ENCODE measurements at regions not wholly inside any gene's neighbourhood (a gene's known extent, or its start where the extent isn't known, plus 50 kb on each side); places are given as distances from the start of the nearest gene placed in this dataset.

- TF ChIP-seq, protein P1, sequence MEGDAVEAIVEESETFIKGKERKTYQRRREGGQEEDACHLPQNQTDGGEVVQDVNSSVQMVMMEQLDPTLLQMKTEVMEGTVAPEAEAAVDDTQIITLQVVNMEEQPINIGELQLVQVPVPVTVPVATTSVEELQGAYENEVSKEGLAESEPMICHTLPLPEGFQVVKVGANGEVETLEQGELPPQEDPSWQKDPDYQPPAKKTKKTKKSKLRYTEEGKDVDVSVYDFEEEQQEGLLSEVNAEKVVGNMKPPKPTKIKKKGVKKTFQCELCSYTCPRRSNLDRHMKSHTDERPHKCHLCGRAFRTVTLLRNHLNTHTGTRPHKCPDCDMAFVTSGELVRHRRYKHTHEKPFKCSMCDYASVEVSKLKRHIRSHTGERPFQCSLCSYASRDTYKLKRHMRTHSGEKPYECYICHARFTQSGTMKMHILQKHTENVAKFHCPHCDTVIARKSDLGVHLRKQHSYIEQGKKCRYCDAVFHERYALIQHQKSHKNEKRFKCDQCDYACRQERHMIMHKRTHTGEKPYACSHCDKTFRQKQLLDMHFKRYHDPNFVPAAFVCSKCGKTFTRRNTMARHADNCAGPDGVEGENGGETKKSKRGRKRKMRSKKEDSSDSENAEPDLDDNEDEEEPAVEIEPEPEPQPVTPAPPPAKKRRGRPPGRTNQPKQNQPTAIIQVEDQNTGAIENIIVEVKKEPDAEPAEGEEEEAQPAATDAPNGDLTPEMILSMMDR (IDR thresholded peaks at IDR 0.05) = no peak
- no peak for TF ChIP-seq POLR2A (IDR thresholded peaks at IDR 0.05)
Observed at GRCh38 chr3:159627634-159628033, 361.0 kb upstream of the IL12A start.
